UCSD-AML1 (cell line): ENCODE measurements at regions not wholly inside any gene's neighbourhood (a gene's known extent, or its start where the extent isn't known, plus 50 kb on each side); places are given as distances from the start of the nearest gene placed in this dataset.

ENCODE experiments used
- DNase-seq: peaks from one replicate; lab custom pipeline; 2025; ENCODE audit not compliant: unreplicated experiment; lab: John Stamatoyannopoulos, UW

- no peak for DNase-seq
Measured at GRCh38 chr16:86632206-86632605, 53.9 kb downstream of the FOXL1 start.

GRCh38 chr16:86632944-86633343 lies 54.6 kb downstream of the FOXL1 start:
- DNase-seq = no peak

- no peak for DNase-seq
Measured at GRCh38 chr16:86634292-86634691, 55.9 kb downstream of the FOXL1 start.

- DNase-seq = no peak
Measured at GRCh38 chr16:86635176-86635876, 57.0 kb downstream of the FOXL1 start.

GRCh38 chr16:86635926-86636325 lies 57.6 kb downstream of the FOXL1 start:
- DNase-seq = no peak

- DNase-seq = no peak
Measured at GRCh38 chr16:86637744-86638143, 59.4 kb downstream of the FOXL1 start.

GRCh38 chr16:86638642-86639041 lies 60.3 kb downstream of the FOXL1 start:
- no peak for DNase-seq

- no peak for DNase-seq
Measured at GRCh38 chr16:86639354-86639753, 61.0 kb downstream of the FOXL1 start.

- no peak for DNase-seq
Measured at GRCh38 chr16:86640265-86640843, 62.0 kb downstream of the FOXL1 start.

GRCh38 chr16:86642087-86642486 lies 63.7 kb downstream of the FOXL1 start:
- no peak for DNase-seq

- no peak for DNase-seq
Measured at GRCh38 chr16:86643671-86644070, 65.3 kb downstream of the FOXL1 start.

- DNase-seq = no peak
Measured at GRCh38 chr16:86647561-86647960, 69.2 kb downstream of the FOXL1 start.

- DNase-seq = no peak
Measured at GRCh38 chr16:86649875-86650274, 71.5 kb downstream of the FOXL1 start.

- no peak for DNase-seq
Measured at GRCh38 chr16:86651013-86651627, 72.8 kb downstream of the FOXL1 start.

GRCh38 chr16:86651823-86652222 lies 73.5 kb downstream of the FOXL1 start:
- DNase-seq = no peak

GRCh38 chr16:86653285-86654006 lies 75.1 kb downstream of the FOXL1 start:
- no peak for DNase-seq

- no peak for DNase-seq
Measured at GRCh38 chr16:86657972-86658371, 79.6 kb downstream of the FOXL1 start.

GRCh38 chr16:86660623-86661022 lies 82.3 kb downstream of the FOXL1 start:
- DNase-seq = no peak

- DNase-seq = no peak
Measured at GRCh38 chr16:86661706-86662105, 83.4 kb downstream of the FOXL1 start.

GRCh38 chr16:86662195-86662594 lies 83.8 kb downstream of the FOXL1 start:
- no peak for DNase-seq

- no peak for DNase-seq
Measured at GRCh38 chr16:86662740-86663139, 84.4 kb downstream of the FOXL1 start.
